GM12878 (cell line): ENCODE measurements at regions not wholly inside any gene's neighbourhood (a gene's known extent, or its start where the extent isn't known, plus 50 kb on each side); places are given as distances from the start of the nearest gene placed in this dataset.

Experiments used
- ATAC-seq: fragments of 200-7000 bp; cut with Tn5 transposase; 3 replicates; pipeline ENCODE4 v1.9.1; 2020; ENCODE audit warnings: mild to moderate bottlenecking, moderate library complexity
- BruUV-seq: library from RNA; stranded (reverse); fragments of 400-500 nt; replicated peaks from 2 replicates; lab custom pipeline; 2021; lab: Mats Ljungman, UMichigan
- CTCF ChIA-PET: fragments of 300-600 bp; sonication (Branson Sonifier 250); formaldehyde crosslinking; extraction: SDS; loops from one replicate; lab custom pipeline; 2021; ENCODE audit warnings: inconsistent platforms; lab: Yijun Ruan, JAX
- POLR2A ChIA-PET: fragments of 350-600 bp; formaldehyde crosslinking; extraction: SDS; loops from one replicate; lab custom pipeline; 2021; ENCODE audit warnings: inconsistent platforms; lab: Charles Lee
- RAD21 ChIA-PET: fragments of 300-600 bp; sonication (Branson Sonifier 250); formaldehyde crosslinking; loops from one replicate; lab custom pipeline; 2023; ENCODE audit warnings: antibody characterized with exemption; ENCODE audit not compliant: unreplicated experiment; lab: Charles Lee
- SMC1A ChIA-PET: fragments of 300-600 bp; sonication (Branson Sonifier 250); formaldehyde crosslinking; loops from one replicate; lab custom pipeline; 2023; ENCODE audit not compliant: unreplicated experiment, uncharacterized antibody; lab: Charles Lee
- DNase-seq: peaks from one replicate; pipeline ENCODE4 v3.0.0-alpha.2; 2011; ENCODE audit warnings: low read depth, low spot score
- FAIRE-seq: peaks from 3 replicates; lab custom pipeline; 2011; peaks lifted over from hg19 to GRCh38; lab: Jason Lieb, UNC
- H2AFZ ChIP-seq: 2 replicates; pipeline ENCODE4 v1.6.0; 2011; ENCODE audit warnings: low read depth, low read length, control low read depth; ENCODE audit not compliant: control insufficient read depth
- H3K27ac ChIP-seq: 2 replicates; pipeline ENCODE4 v1.5.1; 2011; ENCODE audit warnings: control low read depth; ENCODE audit not compliant: control insufficient read depth, insufficient read depth
- H3K27me3 ChIP-seq, 2 experiments: replicated peaks in 1 of 2; 2 replicates each; pipeline versions ENCODE4 v1.6.0 to v1.6.1; 2011; ENCODE audit warnings: low read length in 1 of 2; ENCODE audit not compliant: control insufficient read depth in 2 of 2, insufficient read depth in 2 of 2
- H3K36me3 ChIP-seq, 2 experiments: 2 replicates each; pipeline ENCODE4 v1.5.1; 2011; ENCODE audit warnings: low read length in 1 of 2; ENCODE audit not compliant: control insufficient read depth in 2 of 2, insufficient read depth in 2 of 2
- H3K4me1 ChIP-seq: 2 replicates; pipeline ENCODE4 v1.6.1; 2011; ENCODE audit warnings: mild to moderate bottlenecking, low read length, moderate library complexity, mixed read lengths; ENCODE audit not compliant: control insufficient read depth, insufficient read depth
- H3K4me2 ChIP-seq: 2 replicates; pipeline ENCODE4 v1.6.0; 2011; ENCODE audit warnings: control low read depth; ENCODE audit not compliant: control insufficient read depth, insufficient read depth
- H3K4me3 ChIP-seq: fragments of 200-600 bp; sonication (generic); 2 replicates; pipeline ENCODE4 v1.5.1; 2016
- H3K79me2 ChIP-seq: 2 replicates; pipeline ENCODE4 v1.6.0; 2011; ENCODE audit warnings: low read length; ENCODE audit not compliant: control insufficient read depth, insufficient read depth
- H3K9ac ChIP-seq: 2 replicates; pipeline ENCODE4 v1.8.0; 2011; ENCODE audit warnings: low read length, control low read depth, mixed read lengths; ENCODE audit not compliant: control insufficient read depth, insufficient read depth
- H3K9me3 ChIP-seq: replicated peaks from 3 replicates; pipeline ENCODE4 v1.5.1; 2011; ENCODE audit warnings: mild to moderate bottlenecking, low read length; ENCODE audit not compliant: control insufficient read depth, insufficient read depth
- H4K20me1 ChIP-seq: 2 replicates; pipeline ENCODE4 v1.6.0; 2011; ENCODE audit not compliant: control insufficient read depth, insufficient read depth
- BRCA1 ChIP-seq: IDR thresholded peaks from 2 replicates; pipeline ENCODE4 v1.6.1; 2011; ENCODE audit warnings: low read depth, low read length, improper control_type of control experiment
- KLF5 ChIP-seq: fragments of 450-650 bp; IDR thresholded peaks from 2 replicates; pipeline ENCODE4 v1.6.1; 2014; ENCODE audit warnings: mild to moderate bottlenecking; ENCODE audit not compliant: partially characterized antibody
- NR2F1 ChIP-seq: fragments of 450-650 bp; conservative IDR thresholded peaks from 2 replicates; pipeline ENCODE4 v1.6.1; 2017; ENCODE audit warnings: mild to moderate bottlenecking
- RBBP5 ChIP-seq: fragments of 200-600 bp; sonication (generic); conservative IDR thresholded peaks from 2 replicates; pipeline ENCODE4 v1.6.1; 2016
- SIX5 ChIP-seq: IDR thresholded peaks from 2 replicates; pipeline ENCODE4 v1.6.1; 2011; ENCODE audit warnings: mild to moderate bottlenecking, low read depth, low read length, moderate library complexity; ENCODE audit not compliant: severe bottlenecking
- SMAD1 ChIP-seq: fragments of 450-650 bp; IDR thresholded peaks from 2 replicates; pipeline ENCODE4 v1.6.1; 2018; ENCODE audit warnings: mild to moderate bottlenecking, low read depth; ENCODE audit not compliant: partially characterized antibody
- TARDBP ChIP-seq: IDR thresholded peaks from 2 replicates; pipeline ENCODE4 v1.6.1; 2016; ENCODE audit warnings: borderline replicate concordance
- TBL1XR1 ChIP-seq: IDR thresholded peaks from 2 replicates; pipeline ENCODE4 v1.6.1; 2012; ENCODE audit warnings: low read depth, low read length, improper control_type of control experiment
- TCF3 ChIP-seq: IDR thresholded peaks from 2 replicates; pipeline ENCODE4 v1.6.1; 2012; ENCODE audit warnings: low read depth, mild to moderate bottlenecking, low read length, borderline replicate concordance; ENCODE audit not compliant: insufficient read depth
- WGBS: methylation state at CpG from one replicate; pipeline ENCODE4 v1.1.6; 2016; ENCODE audit warnings: low lambda C conversion rate; ENCODE audit not compliant: insufficient replicate concordance, insufficient coverage; ENCODE audit errors: missing lambda C conversion rate; 5-methylcytosine and 5-hydroxymethylcytosine counted together
- in situ Hi-C: fragments of 300-500 bp; cut with MboI; formaldehyde crosslinking; loops from 9 replicates; pipeline ENCODE4 v1.14.3; 2018; ENCODE audit warnings: mixed read lengths
- intact Hi-C: fragments of 100-400 bp; cut with micrococcal nuclease; formaldehyde crosslinking; loops from one replicate; pipeline ENCODE4 v1.14.2; 2022; ENCODE audit not compliant: unreplicated experiment

DNA sequence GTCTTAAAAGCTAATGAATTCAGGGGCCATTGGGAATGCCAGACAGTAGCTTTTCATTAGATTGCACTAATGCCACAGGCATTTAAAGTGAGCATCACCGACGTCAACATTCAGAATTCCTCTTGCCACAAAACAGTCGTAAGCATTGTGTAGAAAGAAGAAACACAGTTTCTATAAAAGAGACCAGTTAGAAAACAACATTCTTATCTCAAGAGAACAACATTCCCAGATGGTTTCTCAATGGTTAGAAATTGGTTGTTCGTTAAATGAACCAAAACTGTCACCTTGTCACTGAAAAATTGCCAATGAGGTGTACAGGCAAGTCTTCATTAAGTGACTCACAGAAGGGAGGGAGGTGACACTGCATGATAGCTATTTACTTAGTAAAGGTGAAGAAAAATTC lies 401.6 kb upstream of the PRR16 start:
- CTCF ChIA-PET = interaction anchor here (0.6 kb wide), 1 partner anchor 143 kb away, joined by 3 read pairs; no protein-coding TSS in a partner anchor
- no peak for FAIRE-seq
- SMC1A ChIA-PET = no interaction called here
- in situ Hi-C loops = no loop called here
- Histone ChIP-seq H3K27me3 (no peaks in the 10 kb centered on the region), H3K9me3 (no peaks in the 10 kb centered on the region), H3K79me2 (no peaks in the 10 kb centered on the region), H3K9ac (no peak overlapping the region), H4K20me1 (no peaks in the 10 kb centered on the region), H3K4me3 (no peak overlapping the region), H3K36me3 (no peaks in the 10 kb centered on the region), H3K27ac (no peak overlapping the region), H2AFZ (no peak overlapping the region), H3K4me1 (no peaks in the 10 kb centered on the region), H3K4me2 (no peak overlapping the region)
- intact Hi-C loops = no loop called here
- RAD21 ChIA-PET = no interaction called here
- WGBS = 63% methylated on average over 4 of the region's 4 CpGs
- DNase-seq = no peak
- ATAC-seq = no peak
- no peak for TF ChIP-seq SIX5
- no peak for TF ChIP-seq NR2F1
- no peak for TF ChIP-seq SMAD1
- TF ChIP-seq TBL1XR1 = no peak
- no peak for TF ChIP-seq TCF3
- TF ChIP-seq BRCA1 = no peak
- no peak for TF ChIP-seq TARDBP
- TF ChIP-seq KLF5 = no peak
- TF ChIP-seq RBBP5 = no peak
- BruUV-seq = no TSS peak
- POLR2A ChIA-PET = no interaction called here
